Fibroblast of skin of right quadriceps (primary cell): ENCODE measurements at regions not wholly inside any gene's neighbourhood (a gene's known extent, or its start where the extent isn't known, plus 50 kb on each side); places are given as distances from the start of the nearest gene placed in this dataset.
A peak's percentile ranks its signal among the peaks of the same experiment; 100 is the strongest.
"Not testable (repeated sequence)": the region's sequence is repeated elsewhere in the genome, so short reads cannot be mapped to it uniquely, and the experiment has no call there.

Experiments
- DNase-seq: peaks from one replicate; pipeline ENCODE4 v3.0.0-alpha.2; 2013

- DNase-seq = no peak
Observed at GRCh38 chr6:4449409-4449808, 314.0 kb upstream of the ECI2 start.

- DNase-seq = no peak
Observed at GRCh38 chr6:4448841-4449240, 313.5 kb upstream of the ECI2 start.

- no peak for DNase-seq
Observed at GRCh38 chr6:4447639-4448330, 312.4 kb upstream of the ECI2 start.

GRCh38 chr6:4446982-4447381, 311.6 kb upstream of the ECI2 start:
- DNase-seq = peak; percentile 58

GRCh38 chr6:4441981-4442434, 306.6 kb upstream of the ECI2 start:
- DNase-seq = no peak

GRCh38 chr6:4439159-4439558, 303.8 kb upstream of the ECI2 start:
- no peak for DNase-seq

- no peak for DNase-seq
Observed at GRCh38 chr6:4437342-4437741, 302.0 kb upstream of the ECI2 start.

GRCh38 chr6:4435981-4436445, 300.6 kb upstream of the ECI2 start:
- DNase-seq = no peak

- DNase-seq = no peak
Observed at GRCh38 chr6:4434655-4435054, 299.3 kb upstream of the ECI2 start.

- DNase-seq = no peak
Observed at GRCh38 chr6:4433199-4433598, 297.8 kb upstream of the ECI2 start.

GRCh38 chr6:4426968-4427367, 291.6 kb upstream of the ECI2 start:
- no peak for DNase-seq

- no peak for DNase-seq
Observed at GRCh38 chr6:4421837-4422236, 286.5 kb upstream of the ECI2 start.

GRCh38 chr6:4420160-4420865, 284.9 kb upstream of the ECI2 start:
- DNase-seq = no peak

GRCh38 chr6:4415549-4415948, 280.2 kb upstream of the ECI2 start:
- DNase-seq = no peak

- DNase-seq = not testable (repeated sequence)
Observed at GRCh38 chr6:4414078-4414477, 278.7 kb upstream of the ECI2 start.

GRCh38 chr6:4413073-4413472, 277.7 kb upstream of the ECI2 start:
- DNase-seq = peak; percentile 58

GRCh38 chr6:4412488-4412887, 277.1 kb upstream of the ECI2 start:
- no peak for DNase-seq

GRCh38 chr6:4412077-4412476, 276.7 kb upstream of the ECI2 start:
- DNase-seq = no peak

GRCh38 chr6:4407710-4408109, 272.3 kb upstream of the ECI2 start:
- DNase-seq = not testable (repeated sequence)

GRCh38 chr6:4405621-4406212, 270.3 kb upstream of the ECI2 start:
- DNase-seq = peak; percentile 16

GRCh38 chr6:4404415-4404814, 269.0 kb upstream of the ECI2 start:
- peak; percentile 20 for DNase-seq

- DNase-seq = no peak
Observed at GRCh38 chr6:4403828-4404227, 268.5 kb upstream of the ECI2 start.

- DNase-seq = no peak
Observed at GRCh38 chr6:4403023-4403752, 267.8 kb upstream of the ECI2 start.
